ENCODE measurements at regions not wholly inside any gene's neighbourhood (a gene's known extent, or its start where the extent isn't known, plus 50 kb on each side); places are given as distances from the start of the nearest gene placed in this dataset.

GRCh38 chr7:26468625-26469024 is 177.0 kb downstream of the SNX10 start:
- ATAC-seq = no peak
- Histone ChIP-seq H2AFZ (ENCODE audit: low read depth, low read length) (no peak overlapping the region), H4K20me1 (replicated peaks; ENCODE audit: control insufficient read depth, insufficient read depth, low read length) (no peaks in the 10 kb centered on the region), H3K4me3 (no peak overlapping the region), H3K9me1 (ENCODE audit: control insufficient read depth, insufficient read depth, low read length) (no peaks in the 10 kb centered on the region), H3K79me2 (ENCODE audit: control insufficient read depth, insufficient read depth, low read length) (no peaks in the 10 kb centered on the region), H3K9ac (ENCODE audit: insufficient read depth in 1 of 2, low read depth in 2 of 2, low read length in 2 of 2) (no peak overlapping the region), H3K27me3 (ENCODE audit: control insufficient read depth in 2 of 2, insufficient read depth in 2 of 2, low read length in 2 of 2) (peaks cover 52 to 63% of the 10 kb centered on the region in 2 experiments; a peak in 4 of 5 replicates), H3K4me2 (ENCODE audit: insufficient read depth, low read length) (no peak overlapping the region), H3K27ac (ENCODE audit: extremely low read depth, low read depth, low read length) (no peak overlapping the region), H3K36me3 (ENCODE audit: control insufficient read depth, insufficient read depth, low read length) (no peaks in the 10 kb centered on the region), H3K4me1 (replicated peaks in 1 of 2; ENCODE audit: control insufficient read depth in 2 of 2, insufficient read depth in 2 of 2, low read length in 2 of 2) (no peaks in the 10 kb centered on the region), H3K9me3 (replicated peaks; ENCODE audit: control insufficient read depth, insufficient read depth, low read depth, low read length) (no peaks in the 10 kb centered on the region)
- FAIRE-seq = no peak
- ChIA-PET CTCF (ENCODE audit: low intra/inter-chr PET ratio) (no interaction called here), POLR2A (interaction anchor here (0.9 kb wide), 1 partner anchor 34 kb away, joined by 3 read pairs; no protein-coding TSS in a partner anchor)
- DNase-seq (ENCODE audit: extremely low read depth in 1 of 4, low spot score in 3 of 4) = no peak
- 1% methylated on average over 7 of the region's 7 CpGs for WGBS (ENCODE audit: insufficient coverage, low coverage, missing lambda C conversion rate)
- in situ Hi-C loops (cut with MboI) = no loop called here
- intact Hi-C loops (cut with micrococcal nuclease) = no loop called here
- no TSS peak for BruUV-seq (replicated peaks)
- no peak for TF ChIP-seq RNF2 (IDR thresholded peaks at IDR 0.05)
- TF ChIP-seq NCOA1 (IDR thresholded peaks at IDR 0.05; ENCODE audit: low read depth) = no peak
- TF ChIP-seq XRCC3 (IDR thresholded peaks at IDR 0.05) = no peak
- TF ChIP-seq MECOM (CRISPR knock-in tag; IDR thresholded peaks at IDR 0.05) = no peak
- no peak for TF ChIP-seq TFAP4 (CRISPR knock-in tag; IDR thresholded peaks at IDR 0.05; ENCODE audit: borderline replicate concordance)
- TF ChIP-seq ARID3A (IDR thresholded peaks at IDR 0.05; ENCODE audit: borderline replicate concordance, low read depth, low read length) = no peak
- no peak for TF ChIP-seq E2F6 (IDR thresholded peaks at IDR 0.05; ENCODE audit: borderline replicate concordance in 1 of 2, extremely low read depth in 1 of 2, insufficient read depth in 1 of 2, insufficient read length in 1 of 2, low read depth in 1 of 2, low read length in 1 of 2, poor library complexity in 1 of 2, severe bottlenecking in 1 of 2)
- TF ChIP-seq PYGO2 (tag; IDR thresholded peaks at IDR 0.05) = no peak
- no peak for TF ChIP-seq DIDO1 (tag; IDR thresholded peaks at IDR 0.05; ENCODE audit: low read depth)
- TF ChIP-seq STAT5A (IDR thresholded peaks at IDR 0.05; ENCODE audit: borderline replicate concordance, low read length) = no peak

Measured in K562 (cell line).